Glomerular visceral epithelial cell (primary cell): ENCODE measurements at regions not wholly inside any gene's neighbourhood (a gene's known extent, or its start where the extent isn't known, plus 50 kb on each side); places are given as distances from the start of the nearest gene placed in this dataset.
"Not testable (repeated sequence)": the region's sequence is repeated elsewhere in the genome, so short reads cannot be mapped to it uniquely, and the experiment has no call there.

Experiments
- DNase-seq: peaks from one replicate; pipeline ENCODE4 v3.0.0-alpha.2; 2016; ENCODE audit errors: extremely low spot score

- peak; percentile 80 for DNase-seq
These were observed 672.1 kb upstream of the DEFB115 start for GRCh38 chr20:30585244-30585796.

- not testable (repeated sequence) for DNase-seq
These were observed 671.3 kb upstream of the DEFB115 start for GRCh38 chr20:30586178-30586577.

GRCh38 chr20:30593572-30593971 lies 663.9 kb upstream of the DEFB115 start:
- no peak for DNase-seq

- no peak for DNase-seq
These were observed 663.4 kb upstream of the DEFB115 start for GRCh38 chr20:30594112-30594511.

GRCh38 chr20:30595698-30596097 lies 661.8 kb upstream of the DEFB115 start:
- DNase-seq = no peak

GRCh38 chr20:30597429-30597828 lies 660.0 kb upstream of the DEFB115 start:
- not testable (repeated sequence) for DNase-seq

GRCh38 chr20:30598460-30599230 lies 658.8 kb upstream of the DEFB115 start:
- no peak for DNase-seq

GRCh38 chr20:30599990-30600389 lies 657.5 kb upstream of the DEFB115 start:
- DNase-seq = no peak

- no peak for DNase-seq
These were observed 655.5 kb upstream of the DEFB115 start for GRCh38 chr20:30601974-30602373.

GRCh38 chr20:30602424-30602823 lies 655.0 kb upstream of the DEFB115 start:
- no peak for DNase-seq

- no peak for DNase-seq
These were observed 650.5 kb upstream of the DEFB115 start for GRCh38 chr20:30606990-30607389.

- no peak for DNase-seq
These were observed 647.3 kb upstream of the DEFB115 start for GRCh38 chr20:30610029-30610693.

GRCh38 chr20:30610751-30611150 lies 646.7 kb upstream of the DEFB115 start:
- no peak for DNase-seq

GRCh38 chr20:30611239-30611984 lies 646.1 kb upstream of the DEFB115 start:
- no peak for DNase-seq

- DNase-seq = no peak
These were observed 645.1 kb upstream of the DEFB115 start for GRCh38 chr20:30612344-30612743.

GRCh38 chr20:30621346-30621745 lies 636.1 kb upstream of the DEFB115 start:
- not testable (repeated sequence) for DNase-seq

- not testable (repeated sequence) for DNase-seq
These were observed 633.2 kb upstream of the DEFB115 start for GRCh38 chr20:30624310-30624709.

GRCh38 chr20:30629376-30629775 lies 628.1 kb upstream of the DEFB115 start:
- not testable (repeated sequence) for DNase-seq

- DNase-seq = no peak
These were observed 626.7 kb upstream of the DEFB115 start for GRCh38 chr20:30630761-30631160.

- DNase-seq = not testable (repeated sequence)
These were observed 626.1 kb upstream of the DEFB115 start for GRCh38 chr20:30631261-30631789.

GRCh38 chr20:30632773-30633172 lies 624.7 kb upstream of the DEFB115 start:
- DNase-seq = not testable (repeated sequence)

GRCh38 chr20:30641522-30641921 lies 615.9 kb upstream of the DEFB115 start:
- not testable (repeated sequence) for DNase-seq
